Activated CD8-positive, alpha-beta memory T cell treated with anti-CD3 and anti-CD28 coated beads, Interleukin-2, amount 50 U/mL, for 24 hours (primary cell): ENCODE measurements at regions not wholly inside any gene's neighbourhood (a gene's known extent, or its start where the extent isn't known, plus 50 kb on each side); places are given as distances from the start of the nearest gene placed in this dataset.

Source experiments
- DNase-seq: peaks from one replicate; pipeline ENCODE4 v3.0.0-alpha.2; 2020; ENCODE audit errors: extremely low read depth

DNA sequence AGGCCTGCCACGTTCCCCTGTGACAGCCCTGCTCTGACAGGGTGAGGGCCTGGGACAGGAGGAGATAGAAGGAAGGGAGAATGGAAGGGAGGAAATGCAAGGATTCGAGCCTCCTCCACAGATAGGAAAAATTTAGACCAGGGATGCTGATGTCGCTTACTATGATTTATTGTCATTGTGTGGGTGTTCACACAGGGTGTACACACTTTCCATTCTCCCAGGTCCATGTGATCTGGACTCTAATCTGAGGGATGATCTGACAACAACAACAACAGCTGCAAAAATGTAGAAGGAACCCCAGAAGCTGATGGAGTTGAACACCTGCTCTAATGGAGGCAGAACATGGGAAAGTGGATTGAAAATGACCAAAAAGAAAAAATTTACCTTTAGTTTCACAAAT is 231.7 kb upstream of the TNP1 start:
- no peak for DNase-seq

GRCh38 chr2:217090884-217091283 is 231.0 kb upstream of the TNP1 start:
- no peak for DNase-seq

- DNase-seq: no peak
Observed at GRCh38 chr2:217090024-217090473, 230.2 kb upstream of the TNP1 start.

DNA sequence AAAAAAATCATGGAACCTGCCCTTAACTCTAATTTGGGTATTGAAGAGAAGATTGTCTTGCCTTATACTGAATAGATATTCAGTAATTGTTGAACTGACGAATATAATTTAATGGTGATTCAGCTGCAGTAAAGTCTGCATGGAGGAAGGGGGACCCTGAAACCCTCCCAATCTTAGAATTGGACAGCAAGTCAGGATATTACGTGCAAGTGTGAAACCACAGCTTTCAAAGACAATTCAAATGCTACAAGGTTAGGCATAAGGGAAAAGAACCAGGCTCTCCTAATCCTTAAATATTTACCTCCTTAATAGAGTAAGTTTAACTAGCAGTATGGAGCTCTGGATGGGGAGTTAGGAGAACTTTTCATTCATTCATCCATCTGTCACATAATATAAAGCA is 226.9 kb upstream of the TNP1 start:
- DNase-seq: no peak

DNA sequence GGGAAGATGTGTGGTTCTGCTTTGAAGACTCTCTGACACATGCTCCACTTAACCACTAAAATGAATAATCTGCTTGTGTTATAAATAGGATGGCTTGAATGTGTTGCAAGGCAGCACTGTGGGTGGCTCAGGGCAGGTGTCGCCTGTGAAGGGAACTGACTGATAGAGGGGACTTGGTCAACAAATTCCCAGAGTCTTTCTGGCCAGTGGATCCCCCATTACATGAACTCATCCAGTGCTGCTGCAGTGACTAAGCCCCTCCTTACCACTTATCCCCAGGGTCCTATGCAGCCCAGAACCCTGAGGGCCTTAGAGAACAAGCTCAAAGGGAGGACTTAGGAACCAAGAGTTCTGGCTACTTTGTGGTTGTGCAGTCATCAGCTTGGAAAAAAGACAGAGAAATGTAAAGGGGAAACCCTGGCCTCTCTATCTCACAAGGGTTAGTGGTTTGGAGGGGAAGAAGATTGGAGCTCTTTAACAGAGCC is 226.2 kb upstream of the TNP1 start:
- DNase-seq: no peak

GRCh38 chr2:217085543-217085942 is 225.7 kb upstream of the TNP1 start:
- no peak for DNase-seq

DNA sequence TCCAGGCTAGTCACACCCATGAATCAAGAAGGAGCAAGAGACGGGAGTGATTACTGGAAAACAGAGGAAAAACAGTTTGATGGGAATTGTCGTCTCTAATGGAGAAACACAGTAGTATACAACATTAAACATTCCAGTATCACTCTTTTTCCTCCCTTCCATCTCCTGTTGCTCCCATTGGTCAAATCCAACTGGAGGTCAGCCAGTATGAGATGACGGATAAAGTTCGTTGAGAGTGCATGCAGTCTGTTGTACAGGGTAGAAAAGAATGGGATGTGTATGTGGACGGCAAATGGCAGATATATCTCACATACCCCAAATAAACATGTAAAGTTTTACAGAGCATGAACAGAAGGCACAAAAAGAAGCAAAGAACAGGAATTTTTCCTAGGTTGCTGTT is 221.9 kb upstream of the TNP1 start:
- DNase-seq: no peak

GRCh38 chr2:217079165-217079564 is 219.3 kb upstream of the TNP1 start:
- DNase-seq: no peak

DNA sequence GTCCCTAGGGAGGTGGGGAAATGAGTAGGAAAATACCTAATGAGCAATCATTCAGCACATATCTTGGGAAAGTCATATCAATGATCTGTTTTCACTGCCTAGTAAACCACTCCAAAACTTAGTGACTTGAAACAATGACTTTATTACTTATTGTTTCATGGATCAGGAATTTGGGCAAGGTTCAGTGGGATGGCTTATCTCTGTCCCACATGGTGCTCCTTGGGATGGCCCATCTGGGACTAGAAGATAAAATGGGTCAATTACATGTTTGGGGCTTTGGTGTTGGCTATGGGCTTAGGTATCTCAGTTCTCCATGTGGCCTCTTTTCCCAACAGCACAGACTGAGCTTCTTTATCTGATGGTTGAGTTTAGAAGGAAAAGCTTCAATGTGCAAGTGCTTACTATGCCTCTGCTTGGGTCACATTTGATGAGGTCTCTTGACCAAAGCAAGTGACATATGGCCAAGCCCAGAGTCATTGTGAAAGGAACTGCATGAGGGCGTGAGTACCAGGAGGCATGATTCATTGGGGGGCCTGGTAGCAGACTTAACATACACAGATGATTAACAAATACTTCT is 218.1 kb upstream of the TNP1 start:
- DNase-seq: no peak

DNA sequence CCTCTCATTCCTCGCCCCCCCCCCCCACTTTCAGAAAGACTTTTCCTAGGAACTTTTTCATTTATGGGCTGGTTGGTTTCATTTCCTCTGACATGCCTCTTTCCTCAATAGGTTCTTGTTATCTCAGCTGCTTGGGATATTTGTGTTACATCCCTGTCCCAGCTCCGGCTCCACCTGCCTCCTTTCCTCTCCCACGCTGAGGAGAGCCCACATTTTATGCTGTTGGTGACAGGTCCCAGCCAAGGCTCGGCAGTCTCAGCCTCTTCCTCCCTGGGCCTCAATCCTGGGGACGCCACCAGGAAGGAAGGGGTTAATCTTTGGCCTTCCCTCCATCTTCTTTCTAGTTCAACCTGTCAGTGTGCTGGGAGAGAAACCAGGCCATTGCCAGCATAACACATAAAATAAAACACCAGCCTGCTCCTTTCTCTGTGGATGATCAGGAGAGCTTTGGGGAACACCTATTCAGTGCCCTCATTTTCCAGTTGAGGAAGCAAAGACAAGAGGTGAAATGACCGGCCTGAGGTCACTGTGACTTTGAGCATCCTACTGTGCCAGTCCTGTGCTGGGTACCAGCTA is 216.9 kb upstream of the TNP1 start:
- DNase-seq: no peak

GRCh38 chr2:217076058-217076435 is 216.2 kb upstream of the TNP1 start:
- DNase-seq: no peak

DNA sequence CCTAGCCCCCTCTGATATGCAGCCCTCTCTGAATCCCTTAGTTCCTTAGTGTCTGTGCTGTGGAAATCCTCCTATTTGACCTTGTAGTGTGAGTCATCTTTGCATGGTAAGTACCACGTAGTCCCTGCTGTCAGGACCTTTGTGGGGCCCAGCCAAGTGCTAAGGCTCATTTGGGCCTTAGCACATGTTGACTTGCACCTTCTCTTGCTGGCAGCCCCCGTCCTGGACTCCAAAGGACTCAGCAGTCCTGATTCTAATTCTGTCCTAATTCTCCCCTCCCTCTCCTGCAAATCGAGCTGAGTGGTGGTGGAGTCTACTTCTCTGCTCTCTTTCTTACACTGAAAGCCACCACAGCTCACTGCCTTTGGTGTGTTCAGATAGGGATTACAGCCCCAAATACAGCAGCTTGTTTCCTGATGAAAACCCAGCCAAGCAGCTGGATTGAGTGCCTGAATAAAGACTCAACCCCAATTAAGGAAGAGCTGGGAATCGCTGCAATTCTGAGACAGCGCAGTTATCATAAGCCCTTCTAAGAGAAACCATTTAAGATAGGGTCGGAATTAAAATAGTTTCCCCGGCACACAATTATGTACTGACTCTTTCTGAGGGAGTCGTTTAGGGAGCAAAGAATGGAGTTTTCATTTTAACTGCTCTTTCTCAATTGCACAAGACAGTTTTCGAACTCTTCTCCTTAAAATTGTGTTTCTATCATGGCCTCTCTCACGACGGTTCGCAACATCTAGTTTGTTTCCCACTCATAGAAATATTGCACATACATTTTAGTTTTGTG is 215.6 kb upstream of the TNP1 start:
- no peak for DNase-seq

GRCh38 chr2:217074576-217075255 is 214.9 kb upstream of the TNP1 start:
- no peak for DNase-seq

GRCh38 chr2:217071416-217071815 is 211.6 kb upstream of the TNP1 start:
- no peak for DNase-seq

DNA sequence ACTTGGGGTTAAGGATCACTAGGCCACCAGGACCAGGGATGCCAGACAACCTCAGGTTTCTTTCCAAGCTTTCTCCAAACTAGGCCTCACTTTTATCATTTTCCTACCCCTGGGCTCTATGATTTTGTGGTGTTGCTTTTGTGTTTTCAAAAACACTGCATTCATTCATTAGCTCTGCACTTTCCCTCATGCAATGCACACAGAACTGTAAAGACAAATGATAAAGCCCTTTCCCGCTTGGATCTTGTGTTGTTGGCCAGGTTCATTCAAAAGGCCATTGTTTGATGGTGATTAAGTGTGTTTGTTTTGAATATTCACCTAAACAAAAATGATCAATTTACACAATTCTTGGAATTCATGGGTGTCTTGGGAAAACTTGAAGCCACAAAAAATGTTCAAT is 210.7 kb upstream of the TNP1 start:
- DNase-seq: no peak

- DNase-seq: no peak
Observed at GRCh38 chr2:217070043-217070430, 210.2 kb upstream of the TNP1 start.

- DNase-seq: no peak
Observed at GRCh38 chr2:217069263-217070042, 209.6 kb upstream of the TNP1 start.

DNA sequence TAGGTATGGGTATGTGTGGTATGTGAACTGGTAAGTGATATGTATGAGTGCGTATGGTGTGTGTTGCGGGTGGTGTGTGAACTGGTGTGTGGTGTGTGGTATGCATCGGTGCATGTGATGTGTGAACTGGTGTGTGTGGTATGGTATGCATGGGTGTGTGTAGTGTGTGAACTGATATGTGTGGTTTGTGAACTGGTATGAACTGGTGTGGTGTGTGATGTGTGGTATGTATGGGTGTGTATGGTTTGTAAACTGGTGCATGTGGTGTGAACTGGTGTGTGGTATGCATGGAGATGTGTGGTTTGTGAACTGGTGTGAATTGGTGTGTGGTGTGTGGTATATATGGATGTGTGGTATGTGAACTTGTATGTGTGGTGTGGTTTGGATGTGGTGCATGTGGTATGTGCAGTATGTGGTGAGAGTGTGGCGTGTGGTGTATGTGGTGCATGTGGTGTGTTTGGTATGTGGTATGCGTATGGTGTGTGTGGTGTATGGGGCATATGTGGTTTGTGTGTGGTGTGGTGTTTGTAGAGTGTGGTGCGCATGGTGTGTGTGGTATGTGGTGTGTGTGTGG is 208.9 kb upstream of the TNP1 start:
- no peak for DNase-seq

DNA sequence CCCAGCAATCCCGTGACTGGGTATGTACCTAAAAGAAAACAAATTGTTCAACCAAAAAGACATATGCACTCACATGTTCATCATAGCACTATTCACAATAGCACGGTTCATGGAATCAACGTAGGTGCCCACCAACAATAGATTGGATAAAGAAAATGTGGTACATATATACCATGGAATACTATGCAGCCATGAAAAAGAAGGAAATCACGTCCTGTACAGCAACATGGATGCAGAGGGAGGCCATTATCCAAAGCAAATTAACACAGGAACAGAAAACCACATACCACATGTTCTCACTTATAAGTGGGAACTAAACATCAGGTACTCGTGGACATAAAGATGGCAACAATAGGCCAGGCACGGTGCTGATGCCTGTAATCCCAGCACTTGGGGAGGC is 207.9 kb upstream of the TNP1 start:
- DNase-seq: no peak

GRCh38 chr2:217066510-217067270 is 206.8 kb upstream of the TNP1 start:
- DNase-seq: no peak
